ENCODE measurements at regions not wholly inside any gene's neighbourhood (a gene's known extent, or its start where the extent isn't known, plus 50 kb on each side); places are given as distances from the start of the nearest gene placed in this dataset.

DNA sequence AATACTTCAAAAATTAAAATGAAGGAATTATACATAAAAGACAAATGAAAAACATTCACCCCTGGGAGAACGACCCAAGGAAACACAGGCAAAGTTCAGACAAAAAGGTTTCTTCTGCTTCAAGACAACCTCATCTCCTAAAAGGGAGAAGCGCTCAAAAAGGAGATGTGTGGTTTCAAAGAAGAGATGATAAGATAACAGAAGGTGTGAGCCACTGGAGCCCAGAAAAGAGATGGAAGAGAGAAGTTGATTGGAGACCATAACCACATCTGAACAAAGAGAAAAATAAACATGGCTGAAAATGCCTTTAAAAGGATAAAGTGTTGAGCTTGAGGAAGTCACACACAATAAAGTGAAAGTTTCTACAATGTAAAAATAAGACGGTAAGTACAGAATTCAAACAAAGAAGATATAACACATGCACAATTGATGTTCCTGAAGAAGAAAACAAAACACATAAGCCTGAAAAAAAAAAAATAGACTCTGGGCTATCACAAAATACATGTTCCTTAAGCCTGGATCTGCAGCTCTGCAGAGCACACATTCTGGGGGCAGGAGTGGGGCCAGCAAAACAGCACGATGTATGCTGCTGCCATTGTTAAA, 51.6 kb upstream of the C14orf180 start:
- H3K36me3 Mint-ChIP-seq (ENCODE audit: low read depth) = peaks cover 5% of the 10 kb centered on the region
- DNase-seq = no peak
- no peak overlapping the region for H3K4me3 Mint-ChIP-seq
- H3K4me1 Mint-ChIP-seq = no peaks in the 10 kb centered on the region
- peaks cover 31% of the 10 kb centered on the region for H3K27me3 Mint-ChIP-seq (ENCODE audit: low read depth, poor library complexity)
- no peak overlapping the region for H3K27ac Mint-ChIP-seq
- TF ChIP-seq CTCF (IDR thresholded peaks at IDR 0.05) = no peak
- H3K9me3 Mint-ChIP-seq = peaks cover 39% of the 10 kb centered on the region

DNA sequence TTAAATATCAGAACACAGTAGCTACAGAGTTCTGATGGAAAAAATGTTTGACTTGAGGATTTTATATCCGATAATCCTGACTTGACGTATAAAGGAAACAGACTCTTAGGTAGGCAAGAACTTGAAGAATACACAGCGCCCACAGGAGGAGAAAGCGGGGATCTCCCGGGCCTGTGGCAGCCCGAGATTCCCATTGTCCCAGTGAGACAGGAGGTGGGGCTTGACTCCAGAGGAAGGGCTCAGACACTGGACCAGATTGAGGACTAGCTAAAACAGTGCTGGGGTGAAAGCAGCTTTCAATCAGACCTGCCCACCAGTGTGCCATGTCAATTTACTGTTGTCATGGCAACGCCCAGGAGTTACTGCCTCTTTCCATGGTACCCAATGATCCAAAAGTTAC, 51.1 kb upstream of the C14orf180 start:
- peaks cover 39% of the 10 kb centered on the region for H3K9me3 Mint-ChIP-seq
- no peaks in the 10 kb centered on the region for H3K4me1 Mint-ChIP-seq
- peaks cover 36% of the 10 kb centered on the region for H3K27me3 Mint-ChIP-seq (ENCODE audit: low read depth, poor library complexity)
- peaks cover 5% of the 10 kb centered on the region for H3K36me3 Mint-ChIP-seq (ENCODE audit: low read depth)
- H3K4me3 Mint-ChIP-seq = no peak overlapping the region
- TF ChIP-seq CTCF (IDR thresholded peaks at IDR 0.05) = no peak
- H3K27ac Mint-ChIP-seq = no peak overlapping the region
- no peak for DNase-seq
